Mesenchymal stem cell (in vitro differentiated cells and primary cell): ENCODE measurements at regions not wholly inside any gene's neighbourhood (a gene's known extent, or its start where the extent isn't known, plus 50 kb on each side); places are given as distances from the start of the nearest gene placed in this dataset.
"Not testable (repeated sequence)": the region's sequence is repeated elsewhere in the genome, so short reads cannot be mapped to it uniquely, and the experiment has no call there.

Experiments used
- DNase-seq: peaks from one replicate; pipeline ENCODE4 v3.0.0-alpha.2; 2013
- H2AFZ ChIP-seq: one replicate; pipeline ENCODE4 v1.6.1; 2013; ENCODE audit warnings: low read depth, mild to moderate bottlenecking, control low read depth, inconsistent platforms, low read length, moderate library complexity
- H2AK5ac ChIP-seq: 2 replicates; pipeline ENCODE4 v1.6.1; 2013; ENCODE audit warnings: low read length, moderate library complexity, mild to moderate bottlenecking, inconsistent platforms; ENCODE audit not compliant: severe bottlenecking
- H2BK120ac ChIP-seq: one replicate; pipeline ENCODE4 v1.6.1; 2013; ENCODE audit warnings: low read depth, mild to moderate bottlenecking, inconsistent platforms, low read length, moderate library complexity
- H2BK12ac ChIP-seq, 2 experiments: one replicate each; pipeline ENCODE4 v1.6.1; 2013; ENCODE audit warnings: inconsistent platforms in 2 of 2, low read length in 2 of 2, mild to moderate bottlenecking in 2 of 2, moderate library complexity in 2 of 2, control low read depth in 1 of 2
- H2BK15ac ChIP-seq: one replicate; pipeline ENCODE4 v1.6.1; 2013; ENCODE audit warnings: mild to moderate bottlenecking, low read depth, inconsistent platforms; ENCODE audit not compliant: poor library complexity, severe bottlenecking
- H2BK5ac ChIP-seq: 2 replicates; pipeline ENCODE4 v1.6.1; 2013; ENCODE audit warnings: low read depth, mild to moderate bottlenecking, low read length, control low read depth, inconsistent platforms; ENCODE audit not compliant: poor library complexity, severe bottlenecking
- H3K14ac ChIP-seq, 2 experiments: one replicate each; pipeline ENCODE4 v1.6.1; 2013; ENCODE audit warnings: inconsistent platforms in 2 of 2, low read length in 2 of 2, control low read depth in 1 of 2, mild to moderate bottlenecking in 1 of 2, moderate library complexity in 1 of 2
- H3K18ac ChIP-seq, 2 experiments: one replicate each; pipeline ENCODE4 v1.6.1; 2013; ENCODE audit warnings: inconsistent platforms in 2 of 2, low read length in 2 of 2, control low read depth in 1 of 2, low read depth in 1 of 2, mild to moderate bottlenecking in 1 of 2
- H3K23ac ChIP-seq, 2 experiments: one replicate each; pipeline ENCODE4 v1.6.1; 2013; ENCODE audit warnings: inconsistent platforms in 2 of 2, low read length in 2 of 2, mild to moderate bottlenecking in 2 of 2, moderate library complexity in 2 of 2, control low read depth in 1 of 2
- H3K27ac ChIP-seq: 2 replicates; pipeline ENCODE4 v1.5.1; 2013; ENCODE audit warnings: mild to moderate bottlenecking, moderate library complexity, low read length, control low read depth, inconsistent platforms; ENCODE audit not compliant: poor library complexity, severe bottlenecking
- H3K27me3 ChIP-seq, 2 experiments: 2 replicates each; pipeline versions ENCODE4 v1.6.1 to v1.7.0; 2013; ENCODE audit warnings: low read length in 2 of 2, mild to moderate bottlenecking in 2 of 2, moderate library complexity in 2 of 2, control low read depth in 1 of 2, inconsistent platforms in 1 of 2; ENCODE audit not compliant: control insufficient read depth in 1 of 2, insufficient read depth in 1 of 2
- H3K36me3 ChIP-seq, 2 experiments: 2 replicates each; pipeline versions ENCODE4 v1.6.1 to v1.7.0; 2013; ENCODE audit warnings: low read length in 2 of 2, control low read depth in 1 of 2, inconsistent platforms in 1 of 2, low read depth in 1 of 2, mild to moderate bottlenecking in 1 of 2; ENCODE audit not compliant: insufficient read depth in 2 of 2, control insufficient read depth in 1 of 2
- H3K4ac ChIP-seq, 2 experiments: one replicate each; pipeline ENCODE4 v1.6.1; 2013; ENCODE audit warnings: inconsistent platforms in 2 of 2, low read length in 2 of 2, mild to moderate bottlenecking in 2 of 2, moderate library complexity in 2 of 2, control low read depth in 1 of 2, low read depth in 1 of 2
- H3K4me1 ChIP-seq: 2 replicates; pipeline ENCODE4 v1.6.1; 2013; ENCODE audit warnings: low read depth, low read length, control low read depth; ENCODE audit not compliant: control insufficient read depth, insufficient read depth
- H3K4me2 ChIP-seq: 2 replicates; pipeline ENCODE4 v1.6.1; 2013; ENCODE audit warnings: low read length, mild to moderate bottlenecking, inconsistent platforms; ENCODE audit not compliant: poor library complexity, severe bottlenecking
- H3K4me3 ChIP-seq, 2 experiments: 2 replicates each; pipeline versions ENCODE4 v1.5.1 to v1.7.0; 2013; ENCODE audit warnings: low read length in 2 of 2, mild to moderate bottlenecking in 2 of 2, control low read depth in 1 of 2, low read depth in 1 of 2; ENCODE audit not compliant: insufficient read depth in 1 of 2
- H3K79me1 ChIP-seq: replicated peaks from 2 replicates; pipeline ENCODE4 v1.6.1; 2013; ENCODE audit warnings: mild to moderate bottlenecking, control low read depth, low read length, inconsistent platforms; ENCODE audit not compliant: poor library complexity, severe bottlenecking
- H3K9ac ChIP-seq: 2 replicates; pipeline ENCODE4 v1.7.0; 2013; ENCODE audit warnings: mild to moderate bottlenecking, low read length, moderate library complexity
- H3K9me3 ChIP-seq: 2 replicates; pipeline ENCODE4 v1.7.0; 2013; ENCODE audit warnings: mild to moderate bottlenecking, low read length; ENCODE audit not compliant: control insufficient read depth
- H4K8ac ChIP-seq: one replicate; pipeline ENCODE4 v1.6.1; 2013; ENCODE audit warnings: inconsistent platforms, mild to moderate bottlenecking, low read length, moderate library complexity
- H4K91ac ChIP-seq: one replicate; pipeline ENCODE4 v1.6.1; 2013; ENCODE audit warnings: mild to moderate bottlenecking, low read length, inconsistent platforms
- WGBS: methylation state at CpG from one replicate; pipeline ENCODE4 v1.1.7; 2013; ENCODE audit warnings: mixed read lengths; 5-methylcytosine and 5-hydroxymethylcytosine counted together

DNA sequence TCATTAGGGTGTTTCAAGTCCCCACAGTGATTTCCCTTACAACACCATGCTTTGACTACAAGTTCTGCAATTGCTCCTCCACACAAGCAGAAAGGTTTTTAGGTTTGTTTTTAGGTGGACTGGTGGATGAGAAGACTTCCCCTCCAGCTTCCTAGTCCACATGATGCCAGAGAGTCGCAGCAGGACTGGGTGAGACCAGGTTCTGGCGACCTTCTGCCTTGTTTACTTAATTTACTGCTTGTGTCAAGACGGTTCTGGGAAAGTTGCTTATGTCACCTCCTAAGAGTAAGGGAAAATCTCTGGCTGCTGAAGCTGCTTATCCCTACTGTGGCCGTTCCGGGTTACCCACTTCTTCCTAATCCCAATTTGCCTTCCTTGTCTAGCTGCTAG is 76.4 kb downstream of the GLUL start:
- H3K9me3 ChIP-seq = no peaks in the 10 kb centered on the region
- no peak overlapping the region for H2AFZ ChIP-seq
- H2BK5ac ChIP-seq = no peak overlapping the region
- no peak overlapping the region for H3K4me2 ChIP-seq
- H4K8ac ChIP-seq = no peak overlapping the region
- WGBS = 26% methylated on average over 3 of the region's 5 CpGs
- no peak overlapping the region for H3K23ac ChIP-seq
- no peaks in the 10 kb centered on the region for H3K79me1 ChIP-seq
- no peak overlapping the region for H2BK15ac ChIP-seq
- no peak for DNase-seq
- no peaks in the 10 kb centered on the region for H3K4me1 ChIP-seq
- H2BK12ac ChIP-seq = no peak overlapping the region
- no peak overlapping the region for H2AK5ac ChIP-seq
- H3K27me3 ChIP-seq = peaks cover 0 to 8% of the 10 kb centered on the region in 2 experiments
- H3K14ac ChIP-seq = no peak overlapping the region
- H3K18ac ChIP-seq = no peak overlapping the region
- no peak overlapping the region for H3K4ac ChIP-seq
- H3K36me3 ChIP-seq = no peaks in the 10 kb centered on the region
- no peak overlapping the region for H3K27ac ChIP-seq
- no peak overlapping the region for H4K91ac ChIP-seq
- H3K4me3 ChIP-seq = no peak overlapping the region
- H3K9ac ChIP-seq = no peak overlapping the region
- no peak overlapping the region for H2BK120ac ChIP-seq

DNA sequence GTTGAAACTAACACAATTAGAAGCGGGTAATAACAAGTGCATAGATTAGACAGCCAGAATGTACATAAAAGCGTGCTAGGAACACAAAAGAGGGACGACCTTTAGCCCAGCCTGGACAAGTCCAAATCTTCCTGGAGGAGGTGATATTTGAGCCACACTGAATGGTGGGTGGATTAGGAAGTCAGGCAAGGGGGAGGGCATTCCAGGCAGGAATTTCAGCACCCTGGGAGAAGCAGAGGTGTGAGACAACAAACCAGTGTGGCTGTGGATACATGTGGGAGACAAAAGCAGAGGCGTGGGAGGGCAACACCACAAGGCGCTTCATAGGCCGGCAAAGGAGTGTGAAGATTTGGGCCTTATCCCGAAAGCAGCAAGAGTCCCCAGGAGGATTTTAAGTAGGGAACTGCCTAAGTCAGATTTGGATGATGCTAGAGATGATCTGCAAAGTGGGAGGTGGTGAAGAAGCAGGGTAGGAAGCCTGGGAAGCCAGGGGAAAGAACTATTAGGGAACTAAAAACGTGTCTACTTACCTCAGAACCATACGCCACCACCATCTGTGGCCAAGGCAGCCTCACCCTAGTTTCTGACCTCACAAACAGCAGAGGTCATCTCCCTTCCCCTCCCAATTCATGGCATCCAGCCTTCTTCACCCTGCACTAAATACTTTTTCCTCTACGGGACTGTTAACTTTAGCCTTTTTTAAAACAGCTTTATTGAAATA is 81.8 kb downstream of the GLUL start:
- peaks cover 0 to 5% of the 10 kb centered on the region in 2 experiments for H3K27me3 ChIP-seq
- WGBS = 53% methylated on average over 10 of the region's 10 CpGs
- no peak overlapping the region for H3K9ac ChIP-seq
- no peak overlapping the region for H2BK120ac ChIP-seq
- no peak overlapping the region for H4K91ac ChIP-seq
- H4K8ac ChIP-seq = no peak overlapping the region
- H3K4ac ChIP-seq = no peak overlapping the region
- no peak overlapping the region for H2BK5ac ChIP-seq
- no peak overlapping the region for H2AFZ ChIP-seq
- no peak overlapping the region for H3K14ac ChIP-seq
- no peaks in the 10 kb centered on the region for H3K9me3 ChIP-seq
- H3K4me3 ChIP-seq = no peak overlapping the region
- no peak for DNase-seq
- no peaks in the 10 kb centered on the region for H3K4me1 ChIP-seq
- no peak overlapping the region for H2BK12ac ChIP-seq
- H3K4me2 ChIP-seq = no peak overlapping the region
- no peaks in the 10 kb centered on the region for H3K36me3 ChIP-seq
- no peak overlapping the region for H3K23ac ChIP-seq
- no peak overlapping the region for H2BK15ac ChIP-seq
- H3K27ac ChIP-seq = no peak overlapping the region
- no peaks in the 10 kb centered on the region for H3K79me1 ChIP-seq
- no peak overlapping the region for H2AK5ac ChIP-seq
- no peak overlapping the region for H3K18ac ChIP-seq

DNA sequence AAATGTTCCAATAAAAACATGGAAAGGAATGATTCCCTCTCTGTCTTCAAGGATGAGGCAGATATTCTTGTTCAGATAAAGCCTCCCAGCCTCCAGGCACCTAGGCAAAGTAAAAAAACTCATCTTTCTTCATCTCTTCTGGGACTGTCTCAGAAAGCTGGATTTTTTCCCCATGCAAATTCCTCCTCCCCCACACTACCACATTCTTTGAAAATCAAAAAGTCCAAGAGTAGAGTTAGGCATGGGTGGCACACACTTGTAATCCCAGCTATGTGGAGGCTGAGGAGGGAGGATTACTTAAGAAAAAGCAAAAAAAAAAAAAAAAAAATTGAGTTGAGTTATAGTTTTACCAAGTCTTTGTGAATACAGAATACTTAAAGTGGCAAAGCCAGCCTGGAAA is 82.8 kb downstream of the GLUL start:
- Histone ChIP-seq H3K9ac (no peak overlapping the region), H2BK5ac (no peak overlapping the region), H3K79me1 (no peaks in the 10 kb centered on the region), H3K23ac (no peak overlapping the region), H2BK15ac (no peak overlapping the region), H2BK120ac (no peak overlapping the region), H3K27me3 (peaks cover 0 to 5% of the 10 kb centered on the region in 2 experiments), H3K27ac (no peak overlapping the region), H4K91ac (no peak overlapping the region), H3K18ac (no peak overlapping the region), H3K4me2 (no peak overlapping the region), H3K36me3 (no peaks in the 10 kb centered on the region), H3K4me3 (no peak overlapping the region), H2AFZ (no peak overlapping the region), H3K4ac (no peak overlapping the region), H3K4me1 (no peaks in the 10 kb centered on the region), H2BK12ac (no peak overlapping the region), H3K14ac (no peak overlapping the region), H4K8ac (no peak overlapping the region), H3K9me3 (no peaks in the 10 kb centered on the region), H2AK5ac (no peak overlapping the region)
- DNase-seq = no peak

DNA sequence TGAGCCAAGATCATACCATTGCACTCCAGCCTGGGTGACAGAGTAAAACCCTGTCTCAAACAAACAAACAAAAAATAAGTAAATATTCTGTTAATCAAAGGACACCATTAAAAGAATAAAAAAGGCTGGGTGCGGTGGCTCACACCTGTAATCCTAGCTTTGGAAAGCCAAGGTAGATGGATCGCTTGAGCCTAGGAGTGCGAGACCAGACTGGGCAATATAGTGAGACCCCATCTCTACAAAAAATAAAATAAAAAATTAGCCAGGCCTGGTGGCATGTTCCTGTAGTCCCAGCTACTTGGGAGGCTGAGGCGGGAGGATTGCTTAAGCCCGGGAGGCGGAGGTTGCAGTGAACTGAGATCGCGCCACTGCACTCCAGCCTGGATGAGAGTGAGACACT is 84.1 kb downstream of the GLUL start:
- 93% methylated on average over 4 of the region's 8 CpGs for WGBS
- not testable (repeated sequence) for H2BK15ac ChIP-seq, H2AK5ac ChIP-seq, H2BK120ac ChIP-seq, H4K8ac ChIP-seq, H3K4me2 ChIP-seq, H2AFZ ChIP-seq, H3K4me1 ChIP-seq, H3K79me1 ChIP-seq, H3K9ac ChIP-seq, H2BK5ac ChIP-seq, H3K4ac ChIP-seq, H3K4me3 ChIP-seq, H3K23ac ChIP-seq, H3K36me3 ChIP-seq, H3K9me3 ChIP-seq, H4K91ac ChIP-seq, H3K27me3 ChIP-seq, DNase-seq, H2BK12ac ChIP-seq, H3K18ac ChIP-seq, H3K14ac ChIP-seq, H3K27ac ChIP-seq
